ENCODE measurements at regions not wholly inside any gene's neighbourhood (a gene's known extent, or its start where the extent isn't known, plus 50 kb on each side); places are given as distances from the start of the nearest gene placed in this dataset.

DNA sequence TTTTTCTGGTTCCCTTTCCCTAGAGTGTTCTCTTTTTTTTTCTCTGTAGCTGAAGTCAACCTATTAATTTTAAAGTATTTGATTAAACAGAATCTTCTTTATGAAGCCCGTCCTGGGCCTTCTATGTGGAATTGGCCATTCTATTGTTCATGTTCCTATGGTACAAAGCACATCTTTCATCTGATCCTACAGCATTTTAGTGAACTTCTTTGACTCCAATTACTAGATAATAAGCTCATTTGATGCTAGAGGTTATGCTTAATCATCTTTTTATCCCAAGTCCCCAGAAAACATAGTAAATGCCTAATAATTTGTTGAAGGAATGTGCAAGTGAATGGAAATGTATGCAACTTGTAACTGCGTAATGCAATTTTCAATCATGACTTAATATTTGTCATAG lies 472.0 kb upstream of the KLF6 start:
- TF ChIP-seq, protein P1, sequence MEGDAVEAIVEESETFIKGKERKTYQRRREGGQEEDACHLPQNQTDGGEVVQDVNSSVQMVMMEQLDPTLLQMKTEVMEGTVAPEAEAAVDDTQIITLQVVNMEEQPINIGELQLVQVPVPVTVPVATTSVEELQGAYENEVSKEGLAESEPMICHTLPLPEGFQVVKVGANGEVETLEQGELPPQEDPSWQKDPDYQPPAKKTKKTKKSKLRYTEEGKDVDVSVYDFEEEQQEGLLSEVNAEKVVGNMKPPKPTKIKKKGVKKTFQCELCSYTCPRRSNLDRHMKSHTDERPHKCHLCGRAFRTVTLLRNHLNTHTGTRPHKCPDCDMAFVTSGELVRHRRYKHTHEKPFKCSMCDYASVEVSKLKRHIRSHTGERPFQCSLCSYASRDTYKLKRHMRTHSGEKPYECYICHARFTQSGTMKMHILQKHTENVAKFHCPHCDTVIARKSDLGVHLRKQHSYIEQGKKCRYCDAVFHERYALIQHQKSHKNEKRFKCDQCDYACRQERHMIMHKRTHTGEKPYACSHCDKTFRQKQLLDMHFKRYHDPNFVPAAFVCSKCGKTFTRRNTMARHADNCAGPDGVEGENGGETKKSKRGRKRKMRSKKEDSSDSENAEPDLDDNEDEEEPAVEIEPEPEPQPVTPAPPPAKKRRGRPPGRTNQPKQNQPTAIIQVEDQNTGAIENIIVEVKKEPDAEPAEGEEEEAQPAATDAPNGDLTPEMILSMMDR (IDR thresholded peaks at IDR 0.05; ENCODE audit: insufficient read depth in 1 of 2, low read depth in 1 of 2, low read length in 1 of 2, severe bottlenecking in 1 of 2, unreplicated experiment in 1 of 2) = no peak
- H3K9me3 Mint-ChIP-seq (ENCODE audit: unreplicated experiment) = no peaks in the 10 kb centered on the region
- H3K27ac Mint-ChIP-seq (ENCODE audit: unreplicated experiment) = no peak overlapping the region
- no peak overlapping the region for H3K4me3 ChIP-seq (ENCODE audit: low read depth, low read length)
- no peaks in the 10 kb centered on the region for H3K9me3 ChIP-seq
- no peaks in the 10 kb centered on the region for H3K36me3 Mint-ChIP-seq (ENCODE audit: insufficient read depth, unreplicated experiment)
- H3K4me3 Mint-ChIP-seq (ENCODE audit: unreplicated experiment) = no peak overlapping the region
- H3K27me3 ChIP-seq (replicated peaks; ENCODE audit: control insufficient read depth, insufficient read depth, low read length) = no peaks in the 10 kb centered on the region
- no peaks in the 10 kb centered on the region for H3K4me1 Mint-ChIP-seq (ENCODE audit: low read depth, unreplicated experiment)
- peaks cover 7% of the 10 kb centered on the region for H3K27me3 Mint-ChIP-seq (ENCODE audit: insufficient read depth, unreplicated experiment)
- H3K4me1 ChIP-seq = no peaks in the 10 kb centered on the region
- ChIA-PET CTCF (no interaction called here), POLR2A (no interaction called here)
- no TSS peak for BruUV-seq (replicated peaks)
- no peak for DNase-seq
- H3K36me3 ChIP-seq (ENCODE audit: control insufficient read depth, insufficient read depth, low read length) = no peaks in the 10 kb centered on the region; the same call in 1 of the 2 replicates
- intact Hi-C loops (cut with micrococcal nuclease; ENCODE audit: unreplicated experiment) = no loop called here

DNA sequence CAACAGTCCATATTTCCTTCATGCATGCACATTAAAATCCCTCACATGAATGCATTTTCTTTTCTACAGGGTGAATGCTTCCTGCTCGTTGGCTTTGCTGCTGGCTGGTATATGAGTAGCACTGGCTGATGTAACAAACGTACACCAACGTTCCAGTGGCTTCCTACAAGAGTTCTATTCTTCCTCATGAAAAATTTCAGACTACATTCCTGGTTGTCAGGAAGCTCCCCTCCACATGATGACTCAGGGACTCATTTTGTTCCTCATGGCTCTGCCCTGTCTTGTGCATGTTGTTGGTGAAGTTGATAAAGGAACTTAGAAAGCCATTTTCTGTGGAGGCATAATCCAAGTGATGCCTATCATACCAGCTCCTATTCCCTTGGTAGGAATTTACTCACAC lies 470.7 kb upstream of the KLF6 start:
- TF ChIP-seq, protein P1 (IDR thresholded peaks at IDR 0.05; ENCODE audit: insufficient read depth in 1 of 2, low read depth in 1 of 2, low read length in 1 of 2, severe bottlenecking in 1 of 2, unreplicated experiment in 1 of 2) = no peak
- H3K27ac Mint-ChIP-seq (ENCODE audit: unreplicated experiment) = no peak overlapping the region
- H3K4me1 Mint-ChIP-seq (ENCODE audit: low read depth, unreplicated experiment) = no peaks in the 10 kb centered on the region
- intact Hi-C loops (cut with micrococcal nuclease; ENCODE audit: unreplicated experiment) = no loop called here
- ChIA-PET CTCF (no interaction called here), POLR2A (no interaction called here)
- Histone ChIP-seq H3K36me3 (ENCODE audit: control insufficient read depth, insufficient read depth, low read length) (no peaks in the 10 kb centered on the region; the same call in 1 of the 2 replicates), H3K27me3 (replicated peaks; ENCODE audit: control insufficient read depth, insufficient read depth, low read length) (no peaks in the 10 kb centered on the region), H3K4me1 (no peaks in the 10 kb centered on the region), H3K9me3 (no peaks in the 10 kb centered on the region), H3K4me3 (ENCODE audit: low read depth, low read length) (no peak overlapping the region)
- BruUV-seq (replicated peaks) = no TSS peak
- no peak for DNase-seq
- no peaks in the 10 kb centered on the region for H3K9me3 Mint-ChIP-seq (ENCODE audit: unreplicated experiment)
- H3K36me3 Mint-ChIP-seq (ENCODE audit: insufficient read depth, unreplicated experiment) = no peaks in the 10 kb centered on the region
- H3K4me3 Mint-ChIP-seq (ENCODE audit: unreplicated experiment) = no peak overlapping the region
- peaks cover 7% of the 10 kb centered on the region for H3K27me3 Mint-ChIP-seq (ENCODE audit: insufficient read depth, unreplicated experiment)

DNA sequence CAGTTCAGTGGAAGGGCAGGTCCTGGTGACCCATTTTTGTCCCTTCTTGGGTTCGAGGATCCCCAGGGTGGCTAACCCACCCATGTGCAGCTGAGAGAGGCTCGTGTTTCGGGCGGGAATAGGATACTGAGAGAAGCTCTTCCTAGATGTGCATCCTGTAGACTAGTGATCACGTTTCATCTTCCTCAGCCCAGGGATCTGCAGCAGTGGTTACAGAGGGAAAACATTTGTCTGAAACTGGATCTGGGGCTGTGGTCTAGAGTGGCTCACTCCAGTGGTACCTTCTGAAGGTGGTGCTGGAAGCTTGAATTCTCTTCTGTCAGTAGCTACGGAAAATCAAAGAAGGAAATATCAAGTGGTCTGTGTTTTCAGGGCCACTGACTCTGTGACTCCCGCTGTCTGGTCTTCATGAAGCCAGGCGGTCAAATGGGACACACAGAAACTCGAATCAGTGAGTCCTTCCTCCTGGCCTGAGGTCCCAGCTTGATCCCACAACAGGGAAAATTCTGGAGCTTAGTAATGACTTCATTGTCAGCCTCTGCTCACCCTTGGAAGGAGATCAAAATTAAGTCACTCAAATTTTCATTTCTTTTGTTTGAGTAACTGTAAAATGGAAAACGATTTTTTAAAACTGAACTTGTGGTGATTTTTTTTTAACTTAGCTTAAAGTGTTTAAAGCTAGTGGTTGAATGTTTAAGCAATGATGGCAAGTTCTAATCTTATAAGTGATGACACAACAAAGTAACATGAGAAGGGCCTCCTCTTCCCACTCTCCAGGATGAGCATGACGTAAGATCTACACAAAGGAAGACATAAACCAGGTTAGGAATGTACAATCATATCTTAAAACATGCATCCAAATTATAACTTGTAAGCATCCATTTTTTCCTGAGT lies 469.3 kb upstream of the KLF6 start:
- Histone ChIP-seq H3K4me1 (no peaks in the 10 kb centered on the region), H3K9me3 (no peaks in the 10 kb centered on the region), H3K4me3 (ENCODE audit: low read depth, low read length) (no peak overlapping the region), H3K36me3 (ENCODE audit: control insufficient read depth, insufficient read depth, low read length) (no peaks in the 10 kb centered on the region; the same call in 1 of the 2 replicates), H3K27me3 (replicated peaks; ENCODE audit: control insufficient read depth, insufficient read depth, low read length) (no peaks in the 10 kb centered on the region)
- Mint-ChIP-seq H3K4me3 (ENCODE audit: unreplicated experiment) (no peak overlapping the region), H3K27me3 (ENCODE audit: insufficient read depth, unreplicated experiment) (peaks cover 11% of the 10 kb centered on the region), H3K4me1 (ENCODE audit: low read depth, unreplicated experiment) (no peaks in the 10 kb centered on the region), H3K27ac (ENCODE audit: unreplicated experiment) (no peak overlapping the region), H3K9me3 (ENCODE audit: unreplicated experiment) (no peaks in the 10 kb centered on the region), H3K36me3 (ENCODE audit: insufficient read depth, unreplicated experiment) (no peaks in the 10 kb centered on the region)
- ChIA-PET CTCF (no interaction called here), POLR2A (no interaction called here)
- no peak for DNase-seq
- TF ChIP-seq, protein P1 (IDR thresholded peaks at IDR 0.05; ENCODE audit: insufficient read depth in 1 of 2, low read depth in 1 of 2, low read length in 1 of 2, severe bottlenecking in 1 of 2, unreplicated experiment in 1 of 2) = no peak
- intact Hi-C loops (cut with micrococcal nuclease; ENCODE audit: unreplicated experiment) = no loop called here
- BruUV-seq (replicated peaks) = no TSS peak
